Transverse colon (tissue), 4 donors: ENCODE measurements at regions not wholly inside any gene's neighbourhood (a gene's known extent, or its start where the extent isn't known, plus 50 kb on each side); places are given as distances from the start of the nearest gene placed in this dataset.
A peak's percentile ranks its signal among the peaks of the same experiment; 100 is the strongest.

Experiments used
- DNase-seq: peaks from one replicate; pipeline ENCODE4 v3.0.0-alpha.2; 2019
- H3K27ac ChIP-seq, 4 donors: fragments of 200-600 bp; sonication (generic); 2 replicates each; pipeline ENCODE4 v1.5.1; 2016 to 2018; ENCODE audit warnings: inconsistent platforms in 4 of 4
- H3K27me3 ChIP-seq: fragments of 200-600 bp; sonication (generic); 2 replicates; pipeline ENCODE4 v1.5.1; 2017; ENCODE audit warnings: inconsistent platforms
- H3K36me3 ChIP-seq, 4 donors: fragments of 200-600 bp; sonication (generic); 2 replicates each; pipeline ENCODE4 v1.5.1; 2017 to 2019; ENCODE audit warnings: inconsistent platforms in 4 of 4
- H3K4me1 ChIP-seq, 4 donors: fragments of 200-600 bp; sonication (generic); 2 replicates each; pipeline ENCODE4 v1.5.1; 2017 to 2020; ENCODE audit warnings: inconsistent platforms in 4 of 4
- H3K4me3 ChIP-seq, 4 donors: fragments of 200-600 bp; sonication (generic); 1 replicate in 1 of 4; 2 replicates in 3 of 4; pipeline versions ENCODE4 v1.5.1 to v1.6.1; 2017 to 2019; ENCODE audit warnings: inconsistent platforms in 4 of 4
- H3K9me3 ChIP-seq, 2 donors: fragments of 200-600 bp; sonication (generic); 2 replicates each; pipeline ENCODE4 v1.5.1; 2017 to 2019; ENCODE audit warnings: inconsistent platforms in 2 of 2
- CTCF ChIP-seq, 5 experiments: fragments of 200-600 bp in 3 of 5; fragments of 450-650 bp in 2 of 5; sonication (generic) in 3 of 5; IDR thresholded peaks; 1 replicate in 2 of 5; 2 replicates in 3 of 5; pipeline ENCODE4 v1.5.1; 2016 to 2017; ENCODE audit warnings: antibody characterized with exemption in 5 of 5, inconsistent platforms in 3 of 5, mild to moderate bottlenecking in 2 of 5, moderate library complexity in 1 of 5
- EP300 ChIP-seq: sonication (generic); formaldehyde crosslinking; IDR thresholded peaks from one replicate; pipeline ENCODE4 v1.6.1; 2017; ENCODE audit warnings: antibody characterized with exemption, low read depth
- POLR2A ChIP-seq: fragments of 450-650 bp; IDR thresholded peaks from one replicate; pipeline ENCODE4 v1.6.1; 2016; ENCODE audit warnings: antibody characterized with exemption, mild to moderate bottlenecking, moderate library complexity
- POLR2AphosphoS5 ChIP-seq, 3 donors: sonication (generic); formaldehyde crosslinking; IDR thresholded peaks; one replicate each; pipeline ENCODE4 v1.6.1; 2016; ENCODE audit warnings: antibody characterized with exemption in 3 of 3
- WGBS, 2 donors: methylation state at CpG; one replicate each; pipeline ENCODE4 v1.1.5; 2018; ENCODE audit warnings: low coverage in 1 of 2; 5-methylcytosine and 5-hydroxymethylcytosine counted together
- in situ Hi-C, 4 donors: fragments of 200-750 bp; cut with MboI; loops; one replicate each; pipeline versions ENCODE4 v1.15.0 to v1.15.1; 2017; ENCODE audit warnings: low sequenced_read_pairs in 3 of 4, low pct_ligation_motif_present in 1 of 4, low pct_unique_long_range_greater_than_20kb in 1 of 4
- intact Hi-C: fragments of 100-400 bp; cut with DNase I; formaldehyde crosslinking; loops from one replicate; pipeline ENCODE4 v1.15.1; 2023; ENCODE audit warnings: low total_unique reads

GRCh38 chr10:44851881-44852280 lies 59.3 kb upstream of the TMEM72 start:
- Histone ChIP-seq H3K27ac (no peak overlapping the region), H3K9me3 (no peaks in the 10 kb centered on the region), H3K36me3 (no peaks in the 10 kb centered on the region), H3K27me3 (no peaks in the 10 kb centered on the region), H3K4me1 (no peaks in the 10 kb centered on the region), H3K4me3 (no peak overlapping the region)
- intact Hi-C loops: loop anchor here (10.0 kb wide), 1 partner anchor 457 kb away; no protein-coding TSS in a partner anchor
- TF ChIP-seq CTCF (IDR thresholded peaks at IDR 0.05): no peak
- no peak for TF ChIP-seq POLR2A
- TF ChIP-seq POLR2AphosphoS5 (IDR thresholded peaks at IDR 0.05): no peak
- no peak for TF ChIP-seq EP300
- no peak for DNase-seq
- in situ Hi-C loops: loop anchor here (10.0 to 25.0 kb wide), 4 partner anchors 465 to 815 kb away; partner anchors contain the start of gene CXCL12 (in 4 of the 4)
- WGBS, 2 donors: 97% methylated on average over 5 of the region's 8 CpGs; no CpG with 5 or more reads in 1 of the 2 donors

- in situ Hi-C loops: loop anchor here (10.0 to 25.0 kb wide), 4 partner anchors 466 to 816 kb away; partner anchors contain the start of gene CXCL12 (in 4 of the 4)
- WGBS, 2 donors: 42% methylated on average over 1 of the region's 1 CpG; no CpG with 5 or more reads in 1 of the 2 donors
- no peak for DNase-seq
- TF ChIP-seq POLR2A: no peak
- TF ChIP-seq EP300: no peak
- no peak for TF ChIP-seq POLR2AphosphoS5 (IDR thresholded peaks at IDR 0.05)
- peak in 2 of 5 experiments; percentile 11 to 15 for TF ChIP-seq CTCF (IDR thresholded peaks at IDR 0.05)
- H3K4me1 ChIP-seq: no peaks in the 10 kb centered on the region
- no peak overlapping the region for H3K4me3 ChIP-seq
- no peaks in the 10 kb centered on the region for H3K27me3 ChIP-seq
- no peaks in the 10 kb centered on the region for H3K9me3 ChIP-seq
- H3K36me3 ChIP-seq: no peaks in the 10 kb centered on the region
- H3K27ac ChIP-seq: no peak overlapping the region
- intact Hi-C loops: loop anchor here (10.0 kb wide), 1 partner anchor 458 kb away; no protein-coding TSS in a partner anchor
Observed at GRCh38 chr10:44853148-44853734, 57.9 kb upstream of the TMEM72 start.

- Histone ChIP-seq H3K4me1 (no peaks in the 10 kb centered on the region), H3K36me3 (no peaks in the 10 kb centered on the region), H3K4me3 (no peak overlapping the region), H3K27me3 (no peaks in the 10 kb centered on the region), H3K27ac (no peak overlapping the region), H3K9me3 (no peaks in the 10 kb centered on the region)
- in situ Hi-C loops (loop anchor here (10.0 to 25.0 kb wide), 4 partner anchors 466 to 816 kb away; partner anchors contain the start of gene CXCL12 (in 4 of the 4)), intact Hi-C loops (loop anchor here (10.0 kb wide), 1 partner anchor 459 kb away; no protein-coding TSS in a partner anchor)
- TF ChIP-seq CTCF (IDR thresholded peaks at IDR 0.05) (no peak), POLR2AphosphoS5 (IDR thresholded peaks at IDR 0.05) (no peak), POLR2A (no peak), EP300 (no peak)
- 84% methylated on average over 6 of the region's 6 CpGs; no CpG with 5 or more reads in 1 of the 2 donors for WGBS, 2 donors
- DNase-seq: no peak
Observed at GRCh38 chr10:44853796-44854195, 57.3 kb upstream of the TMEM72 start.

GRCh38 chr10:44854693-44855350 lies 56.3 kb upstream of the TMEM72 start:
- intact Hi-C loops (loop anchor here (5.0 to 10.0 kb wide), 2 partner anchors 460 to 1178 kb away; no protein-coding TSS in a partner anchor), in situ Hi-C loops (loop anchor here (10.0 to 25.0 kb wide), 4 partner anchors 468 to 818 kb away; partner anchors contain the start of gene CXCL12 (in 4 of the 4))
- DNase-seq: no peak

More at GRCh38 chr10:44854693-44855350, 56.3 kb upstream of the TMEM72 start:
- H3K27me3 ChIP-seq: no peaks in the 10 kb centered on the region
- TF ChIP-seq POLR2A (no peak), POLR2AphosphoS5 (IDR thresholded peaks at IDR 0.05) (no peak), CTCF (IDR thresholded peaks at IDR 0.05) (no peak), EP300 (no peak)
- no peak overlapping the region for H3K27ac ChIP-seq
- H3K9me3 ChIP-seq: no peaks in the 10 kb centered on the region
- no peaks in the 10 kb centered on the region for H3K36me3 ChIP-seq
- WGBS, 2 donors: 79 to 100% methylated on average over 2 to 9 of the region's 9 CpGs
- H3K4me1 ChIP-seq: no peaks in the 10 kb centered on the region
- no peak overlapping the region for H3K4me3 ChIP-seq
